H9 (cell line): ENCODE measurements at regions not wholly inside any gene's neighbourhood (a gene's known extent, or its start where the extent isn't known, plus 50 kb on each side); places are given as distances from the start of the nearest gene placed in this dataset.

Experiments
- DNase-seq: peaks from one replicate; pipeline ENCODE4 v3.0.0-alpha.2; 2017
- H2AFZ ChIP-seq: one replicate; pipeline ENCODE4 v1.6.1; 2013; ENCODE audit warnings: mild to moderate bottlenecking, low read length, control low read depth, moderate library complexity
- H2AK5ac ChIP-seq: 2 replicates; pipeline ENCODE4 v1.6.1; 2013; ENCODE audit warnings: low read length, control low read depth, mixed read lengths; ENCODE audit not compliant: insufficient read length
- H2BK120ac ChIP-seq: one replicate; pipeline ENCODE4 v1.6.1; 2013; ENCODE audit warnings: low read depth, mild to moderate bottlenecking, low read length, control low read depth, inconsistent platforms; ENCODE audit not compliant: poor library complexity, severe bottlenecking
- H2BK12ac ChIP-seq: 2 replicates; pipeline ENCODE4 v1.6.1; 2013; ENCODE audit warnings: low read length, control low read depth, mixed read lengths, low read depth; ENCODE audit not compliant: insufficient read length
- H2BK15ac ChIP-seq: 2 replicates; pipeline ENCODE4 v1.6.1; 2013; ENCODE audit warnings: low read depth, low read length, control low read depth
- H2BK20ac ChIP-seq: one replicate; pipeline ENCODE4 v1.6.1; 2013; ENCODE audit warnings: low read depth, mild to moderate bottlenecking, low read length, control low read depth, inconsistent platforms; ENCODE audit not compliant: poor library complexity, severe bottlenecking
- H2BK5ac ChIP-seq: 2 replicates; pipeline ENCODE4 v1.6.1; 2013; ENCODE audit warnings: low read length, control low read depth, mixed read lengths; ENCODE audit not compliant: insufficient read length
- H3K14ac ChIP-seq: 2 replicates; pipeline ENCODE4 v1.6.1; 2013; ENCODE audit warnings: low read length, control low read depth; ENCODE audit not compliant: insufficient read depth
- H3K18ac ChIP-seq: 2 replicates; pipeline ENCODE4 v1.6.1; 2013; ENCODE audit warnings: low read depth, mild to moderate bottlenecking, mixed read lengths, low read length, control low read depth; ENCODE audit not compliant: insufficient read length
- H3K23ac ChIP-seq: 2 replicates; pipeline ENCODE4 v1.6.1; 2013; ENCODE audit warnings: low read length, control low read depth, mixed read lengths, low read depth; ENCODE audit not compliant: insufficient read length
- H3K23me2 ChIP-seq: 2 replicates; pipeline ENCODE4 v1.6.1; 2013; ENCODE audit warnings: low read depth, mild to moderate bottlenecking, mixed read lengths, low read length, control low read depth; ENCODE audit not compliant: insufficient read length, poor library complexity, severe bottlenecking
- H3K27ac ChIP-seq: 2 replicates; pipeline ENCODE4 v1.5.1; 2013; ENCODE audit warnings: low read length, control low read depth, mixed read lengths, low read depth; ENCODE audit not compliant: insufficient read length
- H3K27me3 ChIP-seq: 2 replicates; pipeline ENCODE4 v1.6.1; 2013; ENCODE audit warnings: low read length, control low read depth, inconsistent platforms; ENCODE audit not compliant: insufficient read depth
- H3K4ac ChIP-seq: 2 replicates; pipeline ENCODE4 v1.6.1; 2013; ENCODE audit warnings: low read depth, mild to moderate bottlenecking, control low read depth, inconsistent platforms, low read length, moderate library complexity
- H3K4me1 ChIP-seq: 2 replicates; pipeline ENCODE4 v1.6.1; 2013; ENCODE audit warnings: low read length, control low read depth, inconsistent platforms; ENCODE audit not compliant: insufficient read depth
- H3K4me2 ChIP-seq: 2 replicates; pipeline ENCODE4 v1.6.1; 2013; ENCODE audit warnings: low read length, control low read depth, mixed read lengths; ENCODE audit not compliant: insufficient read length, insufficient read depth
- H3K56ac ChIP-seq: 2 replicates; pipeline ENCODE4 v1.6.1; 2013; ENCODE audit warnings: low read depth, mild to moderate bottlenecking, mixed read lengths, low read length, control low read depth; ENCODE audit not compliant: insufficient read length
- H3K79me1 ChIP-seq: 2 replicates; pipeline ENCODE4 v1.6.1; 2013; ENCODE audit warnings: low read depth, mild to moderate bottlenecking, moderate library complexity, low read length, control low read depth, inconsistent platforms; ENCODE audit not compliant: insufficient read depth, poor library complexity, severe bottlenecking
- H3K79me2 ChIP-seq: 2 replicates; pipeline ENCODE4 v1.6.1; 2013; ENCODE audit warnings: low read length, control low read depth, inconsistent platforms; ENCODE audit not compliant: insufficient read depth
- H3K9ac ChIP-seq: 2 replicates; pipeline ENCODE4 v1.6.1; 2013; ENCODE audit warnings: low read length, control low read depth, mixed read lengths; ENCODE audit not compliant: insufficient read length; ENCODE audit errors: extremely low read depth
- H3K9me3 ChIP-seq: one replicate; pipeline ENCODE4 v1.6.1; 2013; ENCODE audit warnings: low read depth, low read length, inconsistent platforms; ENCODE audit not compliant: control insufficient read depth
- H3T11ph ChIP-seq: one replicate; pipeline ENCODE4 v1.6.1; 2013; ENCODE audit warnings: mild to moderate bottlenecking, low read length, control low read depth, inconsistent platforms
- H4K20me1 ChIP-seq: one replicate; pipeline ENCODE4 v1.6.1; 2013; ENCODE audit not compliant: control insufficient read depth, insufficient read length, insufficient read depth
- H4K5ac ChIP-seq: 2 replicates; pipeline ENCODE4 v1.6.1; 2013; ENCODE audit warnings: low read depth, mild to moderate bottlenecking, mixed read lengths, low read length, control low read depth; ENCODE audit not compliant: insufficient read length
- H4K8ac ChIP-seq: replicated peaks from 2 replicates; pipeline ENCODE4 v1.6.1; 2013; ENCODE audit warnings: low read length, control low read depth, mixed read lengths, low read depth; ENCODE audit not compliant: insufficient read length
- H4K91ac ChIP-seq: 2 replicates; pipeline ENCODE4 v1.6.1; 2013; ENCODE audit warnings: low read depth, mild to moderate bottlenecking, moderate library complexity, mixed read lengths, low read length, control low read depth; ENCODE audit not compliant: insufficient read length
- H3K27ac Mint-ChIP-seq, 3 experiments: 2 replicates in 2 of 3; 3 replicates in 1 of 3; pipeline ENCODE4 v1.8.0; 2020 to 2021; ENCODE audit warnings: mixed read lengths in 3 of 3, mild to moderate bottlenecking in 1 of 3, moderate library complexity in 1 of 3
- H3K27me3 Mint-ChIP-seq: 2 replicates; pipeline ENCODE4 v1.8.0; 2021; ENCODE audit warnings: low read depth, mild to moderate bottlenecking, moderate library complexity, mixed read lengths
- H3K36me3 Mint-ChIP-seq, 3 experiments: 2 replicates in 2 of 3; 3 replicates in 1 of 3; pipeline ENCODE4 v1.8.0; 2020 to 2021; ENCODE audit warnings: low read depth in 3 of 3, mixed read lengths in 3 of 3; ENCODE audit not compliant: insufficient read depth in 1 of 3
- H3K4me1 Mint-ChIP-seq, 2 experiments: 2 replicates each; pipeline ENCODE4 v1.8.0; 2020; ENCODE audit warnings: mixed read lengths in 2 of 2
- H3K4me3 Mint-ChIP-seq, 2 experiments: 2 replicates in 1 of 2; 3 replicates in 1 of 2; pipeline ENCODE4 v1.8.0; 2020 to 2021; ENCODE audit warnings: mild to moderate bottlenecking in 2 of 2, mixed read lengths in 2 of 2, moderate library complexity in 1 of 2
- H3K9me3 Mint-ChIP-seq, 2 experiments: 2 replicates in 1 of 2; 3 replicates in 1 of 2; pipeline ENCODE4 v1.8.0; 2020; ENCODE audit warnings: mild to moderate bottlenecking in 2 of 2, mixed read lengths in 2 of 2, moderate library complexity in 1 of 2
- TF ChIP-seq, protein P1 (sequence below): fragments of 200-600 bp; sonication (generic); conservative IDR thresholded peaks from 3 replicates; pipeline ENCODE4 v1.8.0; 2021; ENCODE audit warnings: antibody characterized with exemption, mild to moderate bottlenecking

DNA sequence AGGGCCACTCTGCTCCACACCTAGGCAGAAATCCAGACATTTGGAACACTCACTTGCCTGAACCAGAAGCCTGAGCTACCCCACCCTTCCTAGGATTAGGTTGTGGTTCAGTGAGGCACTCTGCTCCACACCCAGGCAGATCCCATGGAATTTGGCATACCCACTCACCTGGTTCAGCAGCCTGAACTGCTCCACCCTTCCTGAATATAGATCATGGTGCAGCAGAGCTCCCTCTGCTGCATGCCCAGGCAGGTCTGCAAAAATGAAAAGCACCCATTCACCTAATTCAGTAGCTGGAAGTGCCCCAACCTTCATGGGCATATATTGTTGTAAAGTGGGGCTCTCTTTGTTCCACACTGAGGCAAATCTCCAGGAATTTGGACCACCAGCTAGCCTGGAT lies 185.1 kb upstream of the CNTNAP5 start:
- H2AFZ ChIP-seq: no peak overlapping the region
- no peak overlapping the region for H4K5ac ChIP-seq
- peaks cover 14 to 22% of the 10 kb centered on the region in 2 experiments; a peak in 4 of 5 replicates for H3K9me3 Mint-ChIP-seq
- no peaks in the 10 kb centered on the region for H3K4me1 ChIP-seq
- no peak overlapping the region for H3K4me2 ChIP-seq
- no peaks in the 10 kb centered on the region for H3K27me3 ChIP-seq
- H3T11ph ChIP-seq: no peak overlapping the region
- no peaks in the 10 kb centered on the region for H3K79me1 ChIP-seq
- no peak overlapping the region for H2BK15ac ChIP-seq
- H3K36me3 Mint-ChIP-seq: peaks cover 0 to 14% (median 2%) of the 10 kb centered on the region in 3 experiments; a peak in 5 of 7 replicates
- H2AK5ac ChIP-seq: no peak overlapping the region
- H3K27ac ChIP-seq: no peak overlapping the region
- TF ChIP-seq, protein P1, sequence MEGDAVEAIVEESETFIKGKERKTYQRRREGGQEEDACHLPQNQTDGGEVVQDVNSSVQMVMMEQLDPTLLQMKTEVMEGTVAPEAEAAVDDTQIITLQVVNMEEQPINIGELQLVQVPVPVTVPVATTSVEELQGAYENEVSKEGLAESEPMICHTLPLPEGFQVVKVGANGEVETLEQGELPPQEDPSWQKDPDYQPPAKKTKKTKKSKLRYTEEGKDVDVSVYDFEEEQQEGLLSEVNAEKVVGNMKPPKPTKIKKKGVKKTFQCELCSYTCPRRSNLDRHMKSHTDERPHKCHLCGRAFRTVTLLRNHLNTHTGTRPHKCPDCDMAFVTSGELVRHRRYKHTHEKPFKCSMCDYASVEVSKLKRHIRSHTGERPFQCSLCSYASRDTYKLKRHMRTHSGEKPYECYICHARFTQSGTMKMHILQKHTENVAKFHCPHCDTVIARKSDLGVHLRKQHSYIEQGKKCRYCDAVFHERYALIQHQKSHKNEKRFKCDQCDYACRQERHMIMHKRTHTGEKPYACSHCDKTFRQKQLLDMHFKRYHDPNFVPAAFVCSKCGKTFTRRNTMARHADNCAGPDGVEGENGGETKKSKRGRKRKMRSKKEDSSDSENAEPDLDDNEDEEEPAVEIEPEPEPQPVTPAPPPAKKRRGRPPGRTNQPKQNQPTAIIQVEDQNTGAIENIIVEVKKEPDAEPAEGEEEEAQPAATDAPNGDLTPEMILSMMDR: 0 out of 3 replicates have a peak, but pooled peaks have one; percentile 7
- no peak overlapping the region for H3K56ac ChIP-seq
- no peak overlapping the region for H2BK20ac ChIP-seq
- no peaks in the 10 kb centered on the region for H3K9me3 ChIP-seq
- no peak overlapping the region for H3K14ac ChIP-seq
- no peak overlapping the region for H4K91ac ChIP-seq
- H3K27ac Mint-ChIP-seq: 0 out of 7 replicates have a peak overlapping the region, but pooled peaks of 1 of the 3 experiments have one; percentile 47
- H2BK12ac ChIP-seq: no peak overlapping the region
- H2BK120ac ChIP-seq: no peak overlapping the region
- no peak overlapping the region for H3K18ac ChIP-seq
- H4K20me1 ChIP-seq: no peaks in the 10 kb centered on the region
- no peaks in the 10 kb centered on the region for H3K27me3 Mint-ChIP-seq
- 0 out of 4 replicates have a peak, but pooled peaks cover 0 to 2% of the 10 kb centered on the region in 2 experiments for H3K4me1 Mint-ChIP-seq
- H4K8ac ChIP-seq: no peak overlapping the region
- no peak for DNase-seq
- no peak overlapping the region for H3K9ac ChIP-seq
- no peak overlapping the region for H3K4ac ChIP-seq
- no peaks in the 10 kb centered on the region for H3K23me2 ChIP-seq
- H2BK5ac ChIP-seq: no peak overlapping the region
- H3K79me2 ChIP-seq: no peaks in the 10 kb centered on the region
- no peak overlapping the region for H3K4me3 Mint-ChIP-seq
- H3K23ac ChIP-seq: no peak overlapping the region
